Medulla oblongata (tissue), 1 donor: ENCODE measurements at regions not wholly inside any gene's neighbourhood (a gene's known extent, or its start where the extent isn't known, plus 50 kb on each side); places are given as distances from the start of the nearest gene placed in this dataset.

Experiments used
- DNase-seq: peaks from one replicate; pipeline ENCODE4 v3.0.0-alpha.2; 2015; ENCODE audit errors: extremely low spot score

GRCh38 chr3:13210221-13210975 is 137.2 kb upstream of the IQSEC1 start:
- DNase-seq, result no peak

GRCh38 chr3:13209634-13209997 is 136.4 kb upstream of the IQSEC1 start:
- DNase-seq, result no peak

- no peak for DNase-seq
Observed at GRCh38 chr3:13208706-13209633, 135.7 kb upstream of the IQSEC1 start.

GRCh38 chr3:13207975-13208705 is 134.9 kb upstream of the IQSEC1 start:
- DNase-seq, result no peak

GRCh38 chr3:13207578-13207922 is 134.3 kb upstream of the IQSEC1 start:
- DNase-seq, result no peak

GRCh38 chr3:13206799-13207577 is 133.8 kb upstream of the IQSEC1 start:
- DNase-seq, result no peak

GRCh38 chr3:13205567-13206143 is 132.4 kb upstream of the IQSEC1 start:
- DNase-seq, result no peak

- DNase-seq, result no peak
Observed at GRCh38 chr3:13204177-13204581, 130.9 kb upstream of the IQSEC1 start.

- no peak for DNase-seq
Observed at GRCh38 chr3:13203398-13204176, 130.4 kb upstream of the IQSEC1 start.

GRCh38 chr3:13202744-13203397 is 129.6 kb upstream of the IQSEC1 start:
- DNase-seq, result no peak

- no peak for DNase-seq
Observed at GRCh38 chr3:13201851-13202250, 128.6 kb upstream of the IQSEC1 start.

GRCh38 chr3:13200946-13201345 is 127.7 kb upstream of the IQSEC1 start:
- no peak for DNase-seq

GRCh38 chr3:13200465-13200864 is 127.2 kb upstream of the IQSEC1 start:
- DNase-seq, result no peak

- no peak for DNase-seq
Observed at GRCh38 chr3:13199899-13200451, 126.7 kb upstream of the IQSEC1 start.

- DNase-seq, result no peak
Observed at GRCh38 chr3:13199006-13199776, 126.0 kb upstream of the IQSEC1 start.

GRCh38 chr3:13198264-13198879 is 125.1 kb upstream of the IQSEC1 start:
- no peak for DNase-seq

- no peak for DNase-seq
Observed at GRCh38 chr3:13197795-13198194, 124.6 kb upstream of the IQSEC1 start.

GRCh38 chr3:13197281-13197680 is 124.1 kb upstream of the IQSEC1 start:
- no peak for DNase-seq
